ENCODE measurements at regions not wholly inside any gene's neighbourhood (a gene's known extent, or its start where the extent isn't known, plus 50 kb on each side); places are given as distances from the start of the nearest gene placed in this dataset.
A peak's percentile ranks its signal among the peaks of the same experiment; 100 is the strongest.
"Not testable (repeated sequence)": the region's sequence is repeated elsewhere in the genome, so short reads cannot be mapped to it uniquely, and the experiment has no call there.

GRCh38 chr10:21385996-21386585 is 139.4 kb downstream of the SKIDA1 start:
- peak overlapping the region; percentile 2 for H3K4me3 Mint-ChIP-seq
- H3K4me1 Mint-ChIP-seq (ENCODE audit: unreplicated experiment), result peaks cover 8% of the 10 kb centered on the region
- no peaks in the 10 kb centered on the region for H3K27me3 Mint-ChIP-seq
- no peak for TF ChIP-seq CTCF (conservative IDR thresholded peaks at IDR 0.05)
- peak overlapping the region; percentile 89 for H3K27ac Mint-ChIP-seq
- peaks cover 5% of the 10 kb centered on the region for H3K9me3 Mint-ChIP-seq
- no peak for DNase-seq (ENCODE audit: extremely low spot score, unreplicated experiment)
- H3K36me3 Mint-ChIP-seq, result no peaks in the 10 kb centered on the region

GRCh38 chr10:21385536-21385935 is 139.9 kb downstream of the SKIDA1 start:
- peak overlapping the region; percentile 2 for H3K4me3 Mint-ChIP-seq
- peaks cover 8% of the 10 kb centered on the region for H3K4me1 Mint-ChIP-seq (ENCODE audit: unreplicated experiment)
- peak overlapping the region; percentile 89 for H3K27ac Mint-ChIP-seq
- no peaks in the 10 kb centered on the region for H3K36me3 Mint-ChIP-seq
- no peak for TF ChIP-seq CTCF (conservative IDR thresholded peaks at IDR 0.05)
- peaks cover 5% of the 10 kb centered on the region for H3K9me3 Mint-ChIP-seq
- no peaks in the 10 kb centered on the region for H3K27me3 Mint-ChIP-seq
- DNase-seq (ENCODE audit: extremely low spot score, unreplicated experiment), result no peak

- TF ChIP-seq CTCF (conservative IDR thresholded peaks at IDR 0.05), result no peak
- H3K4me3 Mint-ChIP-seq, result no peak overlapping the region
Observed at GRCh38 chr10:21379143-21379542, 146.3 kb downstream of the SKIDA1 start.

GRCh38 chr10:21375274-21375673 is 150.2 kb downstream of the SKIDA1 start:
- H3K4me3 Mint-ChIP-seq; H3K27me3 Mint-ChIP-seq; H3K9me3 Mint-ChIP-seq; H3K36me3 Mint-ChIP-seq; H3K4me1 Mint-ChIP-seq (ENCODE audit: unreplicated experiment); H3K27ac Mint-ChIP-seq; DNase-seq (ENCODE audit: extremely low spot score, unreplicated experiment): not testable (repeated sequence)

More at GRCh38 chr10:21379143-21379542, 146.3 kb downstream of the SKIDA1 start:
- Mint-ChIP-seq H3K27me3 (no peaks in the 10 kb centered on the region), H3K36me3 (no peaks in the 10 kb centered on the region), H3K9me3 (no peaks in the 10 kb centered on the region), H3K4me1 (ENCODE audit: unreplicated experiment) (no peaks in the 10 kb centered on the region), H3K27ac (no peak overlapping the region)
- DNase-seq (ENCODE audit: extremely low spot score, unreplicated experiment), result no peak

GRCh38 chr10:21373881-21374280 is 151.6 kb downstream of the SKIDA1 start:
- H3K4me1 Mint-ChIP-seq (ENCODE audit: unreplicated experiment), result peaks cover 15% of the 10 kb centered on the region
- H3K36me3 Mint-ChIP-seq; H3K4me3 Mint-ChIP-seq; H3K9me3 Mint-ChIP-seq; DNase-seq (ENCODE audit: extremely low spot score, unreplicated experiment); H3K27ac Mint-ChIP-seq; H3K27me3 Mint-ChIP-seq: not testable (repeated sequence)

- Mint-ChIP-seq H3K27me3 (no peaks in the 10 kb centered on the region), H3K4me1 (ENCODE audit: unreplicated experiment) (peaks cover 24% of the 10 kb centered on the region), H3K9me3 (peaks cover 7% of the 10 kb centered on the region), H3K4me3 (peak overlapping the region; percentile 73), H3K27ac (peak overlapping the region; percentile 74), H3K36me3 (peaks cover 4% of the 10 kb centered on the region)
- no peak for TF ChIP-seq CTCF (conservative IDR thresholded peaks at IDR 0.05)
- no peak for DNase-seq (ENCODE audit: extremely low spot score, unreplicated experiment)
Observed at GRCh38 chr10:21372651-21373410, 152.7 kb downstream of the SKIDA1 start.

Data from type B pancreatic cell (in vitro differentiated cells).